PC-9 (cell line): ENCODE measurements at regions not wholly inside any gene's neighbourhood (a gene's known extent, or its start where the extent isn't known, plus 50 kb on each side); places are given as distances from the start of the nearest gene placed in this dataset.

Source experiments
- CTCF ChIP-seq: fragments of 200-600 bp; sonication (generic); conservative IDR thresholded peaks from 2 replicates; pipeline ENCODE4 v1.6.1; 2017; ENCODE audit warnings: mixed run types, antibody characterized with exemption, mild to moderate bottlenecking, moderate library complexity
- EZH2 ChIP-seq: fragments of 200-600 bp; sonication (generic); IDR thresholded peaks from 2 replicates; pipeline ENCODE4 v1.8.0; 2017; ENCODE audit warnings: antibody characterized with exemption, low read depth

DNA sequence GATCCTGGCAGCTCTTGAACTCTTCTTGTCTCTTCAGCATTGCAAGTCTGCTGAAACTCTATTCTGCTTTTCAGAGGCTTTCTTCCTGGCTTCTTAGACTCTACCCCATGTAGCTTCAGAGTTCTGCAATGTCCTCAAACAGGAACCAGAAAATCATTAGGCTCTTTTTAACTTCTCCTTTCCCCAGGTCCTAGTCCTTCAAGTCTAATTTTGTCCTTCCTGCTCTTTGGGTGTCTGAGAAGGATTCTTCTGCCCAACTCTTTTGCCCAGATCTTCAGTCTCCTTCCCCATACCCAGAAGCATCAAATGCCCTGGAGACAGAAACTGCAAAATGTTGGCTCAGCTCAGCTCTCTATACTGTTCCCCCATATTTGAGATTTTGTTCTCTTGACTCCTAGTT is 50.0 kb upstream of the CALM3 start:
- TF ChIP-seq CTCF (no peak), EZH2 (no peak)
